ENCODE measurements at regions not wholly inside any gene's neighbourhood (a gene's known extent, or its start where the extent isn't known, plus 50 kb on each side); places are given as distances from the start of the nearest gene placed in this dataset.

DNA sequence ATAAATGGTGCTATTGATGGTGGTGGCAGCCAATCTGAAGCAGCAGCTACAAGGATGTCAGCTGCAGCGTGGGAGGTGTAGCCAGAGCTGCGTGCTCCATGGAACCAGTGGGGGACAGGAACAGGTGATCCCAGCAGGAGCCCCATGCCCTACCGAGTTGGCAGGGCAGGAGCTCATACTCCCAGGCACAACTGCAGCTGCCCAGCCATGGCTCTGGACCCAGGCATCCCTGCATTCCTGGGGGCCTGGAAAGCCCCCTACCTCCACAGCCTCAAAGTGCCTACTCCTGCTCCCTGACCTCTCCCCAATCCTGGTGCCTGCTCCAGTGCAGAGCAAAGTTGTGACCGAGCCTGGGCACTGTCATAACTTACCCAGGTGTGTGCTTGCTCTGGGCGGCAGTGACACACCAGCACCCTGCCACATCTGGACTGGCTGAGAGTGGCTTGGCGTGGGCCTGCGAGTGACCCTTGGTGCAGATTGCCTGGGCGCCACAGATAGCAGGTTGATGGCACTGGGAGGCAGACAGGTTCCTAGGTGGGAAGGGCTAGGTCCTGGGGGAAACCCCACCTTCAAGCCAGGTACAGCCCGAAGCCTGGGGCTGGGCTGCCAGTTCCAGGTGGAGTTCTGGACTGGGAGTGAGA lies 101.1 kb downstream of the DCAF12L2 start:
- ChIA-PET CTCF (no interaction called here), POLR2A (no interaction called here)
- no peak overlapping the region for H3K4me3 Mint-ChIP-seq
- DNase-seq (no peak), ATAC-seq (no peak)
- no peaks in the 10 kb centered on the region for H3K36me3 Mint-ChIP-seq (ENCODE audit: low read depth)
- no peak overlapping the region for H3K27ac Mint-ChIP-seq
- no peaks in the 10 kb centered on the region for H3K9me3 Mint-ChIP-seq (ENCODE audit: low read depth)
- H3K4me1 Mint-ChIP-seq = no peaks in the 10 kb centered on the region
- no peaks in the 10 kb centered on the region for H3K27me3 Mint-ChIP-seq
- intact Hi-C loops (cut with DNase I, micrococcal nuclease) = no loop called here

DNA sequence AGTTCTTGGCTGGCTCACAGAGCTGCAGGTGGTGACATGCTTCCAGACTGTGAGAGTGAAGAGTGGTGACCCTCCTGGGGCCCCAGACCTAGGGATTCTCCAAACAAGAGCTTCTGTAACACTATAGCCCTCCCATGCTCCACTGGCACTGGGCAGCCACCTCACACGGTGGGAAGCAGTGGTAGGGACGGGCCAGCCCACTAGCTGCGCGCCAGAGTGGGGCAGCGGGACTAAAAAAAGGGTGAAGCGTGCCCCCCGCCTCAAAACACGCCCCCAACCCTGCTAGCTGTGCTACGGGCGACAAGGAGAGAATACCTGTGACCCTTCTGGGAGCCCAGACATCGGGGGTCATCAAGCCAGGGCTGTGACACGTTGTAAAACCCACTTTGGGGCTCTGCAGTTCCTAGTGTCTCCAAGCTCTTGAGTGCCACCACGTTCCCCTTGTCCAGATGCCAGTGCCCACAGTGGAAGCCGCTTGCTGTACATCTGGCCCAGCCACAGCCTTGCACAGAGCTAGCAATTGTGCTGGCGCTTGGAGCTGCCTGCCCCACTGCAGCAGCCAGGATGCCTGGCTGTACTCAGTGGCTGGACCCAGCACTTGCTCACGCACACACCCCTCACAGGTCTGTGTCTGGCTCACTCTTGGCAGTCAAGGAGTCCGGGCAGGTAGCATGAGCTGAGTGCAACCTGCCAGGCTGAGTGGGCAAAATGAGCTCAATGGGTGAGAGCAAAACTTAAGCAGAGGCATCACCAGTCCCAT lies 100.0 kb downstream of the DCAF12L2 start:
- Mint-ChIP-seq H3K4me3 (no peak overlapping the region), H3K36me3 (ENCODE audit: low read depth) (no peaks in the 10 kb centered on the region), H3K27me3 (no peaks in the 10 kb centered on the region), H3K27ac (no peak overlapping the region), H3K9me3 (ENCODE audit: low read depth) (no peaks in the 10 kb centered on the region), H3K4me1 (no peaks in the 10 kb centered on the region)
- DNase-seq (no peak), ATAC-seq (no peak)
- intact Hi-C loops (cut with DNase I, micrococcal nuclease) = no loop called here
- CTCF ChIA-PET = no interaction called here
- POLR2A ChIA-PET = no interaction called here
